ENCODE measurements at regions not wholly inside any gene's neighbourhood (a gene's known extent, or its start where the extent isn't known, plus 50 kb on each side); places are given as distances from the start of the nearest gene placed in this dataset.
A peak's percentile ranks its signal among the peaks of the same experiment; 100 is the strongest.

DNA sequence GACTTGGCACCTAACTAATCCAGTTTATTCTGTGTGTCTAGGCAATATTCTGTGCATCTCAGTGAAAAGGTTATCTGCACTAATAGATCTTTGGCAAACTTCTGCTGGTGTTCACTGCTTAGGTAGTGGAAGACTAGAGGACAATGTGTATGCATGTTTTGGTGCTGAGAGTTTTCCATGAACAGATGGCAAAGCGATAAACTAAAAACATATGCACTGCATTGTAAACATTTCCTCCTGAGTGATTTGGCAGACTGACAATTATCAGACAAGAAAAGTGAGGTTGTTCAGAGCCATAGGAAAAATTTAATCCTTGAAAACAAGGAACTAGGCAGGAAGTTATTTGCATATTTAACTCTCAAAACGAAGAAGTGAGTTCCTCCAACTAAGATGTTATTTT is 400.4 kb downstream of the ATP23 start:
- H3K27ac ChIP-seq (ENCODE audit: low read depth, low read length, poor library complexity, severe bottlenecking): no peak overlapping the region
- H3K9me2 ChIP-seq (ENCODE audit: low read depth, low read length): no peaks in the 10 kb centered on the region
- H3K9me3 ChIP-seq (ENCODE audit: low read length): no peaks in the 10 kb centered on the region
- no peaks in the 10 kb centered on the region for H4K20me1 ChIP-seq (ENCODE audit: insufficient read depth, low read length)
- TF ChIP-seq, protein P1, sequence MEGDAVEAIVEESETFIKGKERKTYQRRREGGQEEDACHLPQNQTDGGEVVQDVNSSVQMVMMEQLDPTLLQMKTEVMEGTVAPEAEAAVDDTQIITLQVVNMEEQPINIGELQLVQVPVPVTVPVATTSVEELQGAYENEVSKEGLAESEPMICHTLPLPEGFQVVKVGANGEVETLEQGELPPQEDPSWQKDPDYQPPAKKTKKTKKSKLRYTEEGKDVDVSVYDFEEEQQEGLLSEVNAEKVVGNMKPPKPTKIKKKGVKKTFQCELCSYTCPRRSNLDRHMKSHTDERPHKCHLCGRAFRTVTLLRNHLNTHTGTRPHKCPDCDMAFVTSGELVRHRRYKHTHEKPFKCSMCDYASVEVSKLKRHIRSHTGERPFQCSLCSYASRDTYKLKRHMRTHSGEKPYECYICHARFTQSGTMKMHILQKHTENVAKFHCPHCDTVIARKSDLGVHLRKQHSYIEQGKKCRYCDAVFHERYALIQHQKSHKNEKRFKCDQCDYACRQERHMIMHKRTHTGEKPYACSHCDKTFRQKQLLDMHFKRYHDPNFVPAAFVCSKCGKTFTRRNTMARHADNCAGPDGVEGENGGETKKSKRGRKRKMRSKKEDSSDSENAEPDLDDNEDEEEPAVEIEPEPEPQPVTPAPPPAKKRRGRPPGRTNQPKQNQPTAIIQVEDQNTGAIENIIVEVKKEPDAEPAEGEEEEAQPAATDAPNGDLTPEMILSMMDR (IDR thresholded peaks at IDR 0.05; ENCODE audit: low read length): no peak
- TF ChIP-seq EZH2 (IDR thresholded peaks at IDR 0.05; ENCODE audit: borderline replicate concordance, low read length): no peak
- H3K27me3 ChIP-seq (ENCODE audit: insufficient read depth, low read length): no peaks in the 10 kb centered on the region
- H3K9ac ChIP-seq (ENCODE audit: low read length): no peak overlapping the region
- no peak overlapping the region for H2AFZ ChIP-seq (ENCODE audit: low read length)
- H3K36me3 ChIP-seq (ENCODE audit: insufficient read depth, low read length): no peaks in the 10 kb centered on the region
- no peak overlapping the region for H3K4me3 ChIP-seq (ENCODE audit: low read depth, low read length, poor library complexity, severe bottlenecking)
- H3K79me2 ChIP-seq (ENCODE audit: insufficient read depth, low read length): no peaks in the 10 kb centered on the region
- H3K4me1 ChIP-seq (ENCODE audit: insufficient read depth, low read length, severe bottlenecking): no peaks in the 10 kb centered on the region
- no peak overlapping the region for H3K4me2 ChIP-seq (ENCODE audit: low read length)
- no peaks in the 10 kb centered on the region for H3F3A ChIP-seq (ENCODE audit: insufficient read depth, low read length)

DNA sequence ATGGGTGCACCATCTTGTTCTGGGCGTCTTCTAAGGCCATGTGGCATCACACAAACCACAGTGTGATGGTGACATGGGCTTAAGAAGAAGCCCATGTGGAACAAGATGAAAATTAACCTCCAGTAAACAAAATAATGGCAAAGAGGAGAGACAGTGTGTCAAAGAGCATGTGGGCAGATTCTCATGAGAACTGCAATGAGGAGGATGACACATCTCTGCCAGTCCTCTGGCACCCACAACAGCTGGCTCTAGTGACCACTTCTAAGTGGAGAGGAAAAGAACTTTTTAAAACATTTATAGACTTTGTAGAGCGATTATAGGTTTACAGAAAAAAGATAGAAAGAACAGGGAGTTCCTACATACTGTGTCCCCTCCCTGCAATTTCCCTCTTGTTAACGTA is 401.4 kb downstream of the ATP23 start:
- Histone ChIP-seq H3K4me3 (ENCODE audit: low read depth, low read length, poor library complexity, severe bottlenecking) (no peak overlapping the region), H2AFZ (ENCODE audit: low read length) (no peak overlapping the region), H3K9ac (ENCODE audit: low read length) (no peak overlapping the region), H3K9me2 (ENCODE audit: low read depth, low read length) (no peaks in the 10 kb centered on the region), H3K27me3 (ENCODE audit: insufficient read depth, low read length) (no peaks in the 10 kb centered on the region), H3K79me2 (ENCODE audit: insufficient read depth, low read length) (no peaks in the 10 kb centered on the region), H3F3A (ENCODE audit: insufficient read depth, low read length) (no peaks in the 10 kb centered on the region), H3K4me1 (ENCODE audit: insufficient read depth, low read length, severe bottlenecking) (no peaks in the 10 kb centered on the region), H3K36me3 (ENCODE audit: insufficient read depth, low read length) (no peaks in the 10 kb centered on the region), H3K27ac (ENCODE audit: low read depth, low read length, poor library complexity, severe bottlenecking) (no peak overlapping the region), H3K4me2 (ENCODE audit: low read length) (no peak overlapping the region), H3K9me3 (ENCODE audit: low read length) (no peaks in the 10 kb centered on the region), H4K20me1 (ENCODE audit: insufficient read depth, low read length) (no peaks in the 10 kb centered on the region)
- TF ChIP-seq EZH2 (IDR thresholded peaks at IDR 0.05; ENCODE audit: borderline replicate concordance, low read length): no peak
- TF ChIP-seq, protein P1 (IDR thresholded peaks at IDR 0.05; ENCODE audit: low read length): no peak

DNA sequence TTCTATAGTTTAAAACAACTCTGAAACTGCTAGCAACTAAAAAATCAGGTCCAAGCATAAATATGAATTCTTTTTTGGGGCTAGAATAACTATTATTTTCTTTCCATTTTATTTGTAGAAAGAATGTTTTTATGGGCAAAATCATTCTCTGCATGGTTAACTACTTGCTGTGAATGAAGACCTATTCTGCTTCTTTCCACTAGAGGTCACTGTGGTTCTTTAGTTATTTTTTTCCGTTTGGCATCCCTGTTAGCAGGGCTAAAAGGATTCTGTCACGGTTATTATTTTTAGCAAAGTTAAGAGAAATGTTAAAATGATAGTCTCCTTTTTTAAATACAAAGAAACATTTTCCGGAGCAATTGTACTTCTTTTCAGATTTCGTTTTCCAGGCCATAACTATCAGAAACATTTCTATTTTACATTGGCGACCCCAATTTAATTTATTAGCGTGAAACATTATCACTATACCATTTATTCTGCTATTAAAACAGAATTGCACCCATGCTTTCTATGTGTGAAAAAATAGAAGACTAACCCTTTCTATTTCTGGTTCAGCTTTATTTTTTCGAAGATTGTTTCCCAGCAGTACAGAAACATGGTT is 404.8 kb downstream of the ATP23 start:
- Histone ChIP-seq H3K4me1 (ENCODE audit: insufficient read depth, low read length, severe bottlenecking) (no peaks in the 10 kb centered on the region), H3K27me3 (ENCODE audit: insufficient read depth, low read length) (no peaks in the 10 kb centered on the region), H3K79me2 (ENCODE audit: insufficient read depth, low read length) (no peaks in the 10 kb centered on the region), H3K9me3 (ENCODE audit: low read length) (no peaks in the 10 kb centered on the region), H3K36me3 (ENCODE audit: insufficient read depth, low read length) (no peaks in the 10 kb centered on the region), H3K9me2 (ENCODE audit: low read depth, low read length) (no peaks in the 10 kb centered on the region), H3K4me3 (ENCODE audit: low read depth, low read length, poor library complexity, severe bottlenecking) (no peak overlapping the region), H4K20me1 (ENCODE audit: insufficient read depth, low read length) (no peaks in the 10 kb centered on the region), H3K4me2 (ENCODE audit: low read length) (no peak overlapping the region), H3K9ac (ENCODE audit: low read length) (no peak overlapping the region), H2AFZ (ENCODE audit: low read length) (no peak overlapping the region), H3K27ac (ENCODE audit: low read depth, low read length, poor library complexity, severe bottlenecking) (no peak overlapping the region), H3F3A (ENCODE audit: insufficient read depth, low read length) (no peaks in the 10 kb centered on the region)
- TF ChIP-seq, protein P1 (IDR thresholded peaks at IDR 0.05; ENCODE audit: low read length): peak; percentile 74
- TF ChIP-seq EZH2 (IDR thresholded peaks at IDR 0.05; ENCODE audit: borderline replicate concordance, low read length): no peak
